IPS DF 6.9 (cell line): ENCODE measurements at regions not wholly inside any gene's neighbourhood (a gene's known extent, or its start where the extent isn't known, plus 50 kb on each side); places are given as distances from the start of the nearest gene placed in this dataset.

ENCODE experiments used
- DNase-seq: peaks from one replicate; pipeline ENCODE4 v3.0.0-alpha.2; 2013; ENCODE audit warnings: low read depth, low spot score
- H3K27ac ChIP-seq: one replicate; pipeline ENCODE4 v1.5.1; 2013; ENCODE audit warnings: low read length, control low read depth
- H3K27me3 ChIP-seq: 2 replicates; pipeline ENCODE4 v1.6.1; 2013; ENCODE audit warnings: mild to moderate bottlenecking, low read length; ENCODE audit not compliant: control insufficient read depth, insufficient read depth
- H3K36me3 ChIP-seq: 2 replicates; pipeline ENCODE4 v1.6.1; 2013; ENCODE audit warnings: low read length; ENCODE audit not compliant: control insufficient read depth, insufficient read depth
- H3K4me1 ChIP-seq: 2 replicates; pipeline ENCODE4 v1.6.1; 2013; ENCODE audit warnings: low read length; ENCODE audit not compliant: control insufficient read depth, insufficient read depth
- H3K4me3 ChIP-seq: 2 replicates; pipeline ENCODE4 v1.5.1; 2013; ENCODE audit warnings: mild to moderate bottlenecking, low read length
- H3K9me3 ChIP-seq: 2 replicates; pipeline ENCODE4 v1.6.1; 2013; ENCODE audit warnings: low read length, inconsistent platforms; ENCODE audit not compliant: control insufficient read depth, insufficient read depth
- WGBS: extraction: QIAGEN DNeasy Blood & Tissue Kit; methylation state at CpG from one replicate; pipeline ENCODE4 v1.1.7; 2013; ENCODE audit warnings: mixed read lengths, missing lambda C conversion rate; ENCODE audit not compliant: insufficient read length, insufficient coverage; 5-methylcytosine and 5-hydroxymethylcytosine counted together

DNA sequence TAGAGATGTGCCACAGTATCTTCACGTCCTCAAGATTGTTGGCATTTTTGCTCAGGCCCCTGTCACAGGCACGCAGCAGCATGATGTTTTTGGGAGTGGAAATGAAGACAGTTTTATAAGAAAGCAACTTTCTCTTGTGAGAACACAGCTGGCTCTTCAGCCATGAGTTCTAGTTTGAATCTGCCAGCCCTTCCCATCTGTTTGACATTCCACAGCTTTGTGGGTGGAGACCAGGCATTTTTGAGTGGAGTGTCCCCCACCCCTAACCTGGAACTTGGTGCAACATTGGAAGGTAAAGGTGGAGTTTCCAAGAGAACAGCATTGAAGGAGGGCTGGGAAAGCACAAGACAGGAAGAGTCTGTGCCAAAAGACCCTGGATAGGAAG lies 253.1 kb upstream of the IGFBP3 start:
- Histone ChIP-seq H3K27ac (no peak overlapping the region), H3K27me3 (no peaks in the 10 kb centered on the region), H3K4me3 (no peak overlapping the region), H3K36me3 (no peaks in the 10 kb centered on the region), H3K9me3 (no peaks in the 10 kb centered on the region), H3K4me1 (no peaks in the 10 kb centered on the region)
- DNase-seq = no peak
- no CpG with 5 or more reads among the region's 2 CpGs for WGBS

DNA sequence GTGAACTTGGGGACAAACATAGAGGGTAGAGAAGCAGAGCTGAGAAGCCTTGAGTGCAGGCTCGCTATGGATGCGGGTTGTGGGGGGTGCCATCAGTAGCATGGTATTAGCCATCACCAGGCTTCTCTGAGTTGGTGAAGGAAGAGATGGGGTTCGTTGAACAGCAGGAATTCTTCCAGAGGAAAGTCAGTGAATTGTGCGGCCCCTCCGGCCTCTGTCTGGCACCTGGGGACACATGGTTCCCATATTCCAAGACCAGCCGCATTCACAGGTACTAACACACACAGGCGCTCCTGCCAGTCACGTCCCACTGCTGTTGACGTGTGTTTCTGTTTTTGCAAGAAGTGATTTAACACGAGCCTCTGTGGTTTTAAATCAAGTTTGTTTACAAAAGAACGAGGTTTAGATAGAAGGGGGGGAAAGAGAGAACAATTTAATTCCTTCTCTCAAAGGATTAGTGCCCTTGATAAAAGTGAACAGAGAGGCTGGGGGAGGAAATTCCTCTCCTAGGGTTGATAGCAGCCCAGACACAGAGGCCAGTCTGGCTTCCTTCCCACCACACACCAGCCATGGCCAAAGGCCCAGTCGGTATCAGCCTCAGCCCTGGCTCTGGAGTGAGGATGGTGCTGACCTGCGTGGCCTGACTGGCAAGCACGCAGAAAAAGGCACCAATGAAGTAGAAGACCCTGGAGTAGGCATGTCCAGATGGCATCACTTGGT lies 252.6 kb upstream of the IGFBP3 start:
- no peak overlapping the region for H3K27ac ChIP-seq
- WGBS = no CpG with 5 or more reads among the region's 14 CpGs
- no peak overlapping the region for H3K4me3 ChIP-seq
- H3K27me3 ChIP-seq = no peaks in the 10 kb centered on the region
- H3K36me3 ChIP-seq = no peaks in the 10 kb centered on the region
- no peak for DNase-seq
- H3K9me3 ChIP-seq = no peaks in the 10 kb centered on the region
- no peaks in the 10 kb centered on the region for H3K4me1 ChIP-seq

- H3K36me3 ChIP-seq = no peaks in the 10 kb centered on the region
- no CpG with 5 or more reads among the region's 1 CpG for WGBS
- H3K4me3 ChIP-seq = no peak overlapping the region
- H3K27me3 ChIP-seq = no peaks in the 10 kb centered on the region
- H3K27ac ChIP-seq = no peak overlapping the region
- no peaks in the 10 kb centered on the region for H3K9me3 ChIP-seq
- DNase-seq = no peak
- no peaks in the 10 kb centered on the region for H3K4me1 ChIP-seq
Observed at GRCh38 chr7:46170792-46171191, 249.7 kb upstream of the IGFBP3 start.

GRCh38 chr7:46170021-46170420 lies 248.9 kb upstream of the IGFBP3 start:
- H3K4me1 ChIP-seq = no peaks in the 10 kb centered on the region
- no CpG with 5 or more reads among the region's 6 CpGs for WGBS
- no peak for DNase-seq
- H3K27ac ChIP-seq = no peak overlapping the region
- no peak overlapping the region for H3K4me3 ChIP-seq
- H3K36me3 ChIP-seq = no peaks in the 10 kb centered on the region
- no peaks in the 10 kb centered on the region for H3K27me3 ChIP-seq
- H3K9me3 ChIP-seq = no peaks in the 10 kb centered on the region

DNA sequence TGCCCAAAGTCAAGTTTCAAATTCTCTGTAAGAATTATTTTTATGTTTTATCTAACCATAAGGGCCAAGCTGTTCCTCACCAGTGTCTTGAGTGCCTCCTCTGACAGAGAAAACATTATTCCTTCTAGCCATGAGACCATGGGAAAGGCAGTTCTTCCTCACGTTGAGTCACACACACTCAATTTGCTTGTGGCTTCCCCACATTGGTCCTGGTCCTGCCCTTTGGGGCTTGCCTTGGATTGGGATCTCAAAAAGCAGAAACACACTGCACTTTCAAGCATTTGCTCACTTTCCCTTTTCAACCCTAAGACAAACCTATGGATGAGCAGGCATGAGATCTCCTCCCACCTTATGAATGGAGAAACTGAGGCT lies 248.3 kb upstream of the IGFBP3 start:
- DNase-seq = no peak
- Histone ChIP-seq H3K27ac (no peak overlapping the region), H3K27me3 (no peaks in the 10 kb centered on the region), H3K9me3 (no peaks in the 10 kb centered on the region), H3K4me3 (no peak overlapping the region), H3K4me1 (no peaks in the 10 kb centered on the region), H3K36me3 (no peaks in the 10 kb centered on the region)
- no CpG with 5 or more reads among the region's 1 CpG for WGBS

DNA sequence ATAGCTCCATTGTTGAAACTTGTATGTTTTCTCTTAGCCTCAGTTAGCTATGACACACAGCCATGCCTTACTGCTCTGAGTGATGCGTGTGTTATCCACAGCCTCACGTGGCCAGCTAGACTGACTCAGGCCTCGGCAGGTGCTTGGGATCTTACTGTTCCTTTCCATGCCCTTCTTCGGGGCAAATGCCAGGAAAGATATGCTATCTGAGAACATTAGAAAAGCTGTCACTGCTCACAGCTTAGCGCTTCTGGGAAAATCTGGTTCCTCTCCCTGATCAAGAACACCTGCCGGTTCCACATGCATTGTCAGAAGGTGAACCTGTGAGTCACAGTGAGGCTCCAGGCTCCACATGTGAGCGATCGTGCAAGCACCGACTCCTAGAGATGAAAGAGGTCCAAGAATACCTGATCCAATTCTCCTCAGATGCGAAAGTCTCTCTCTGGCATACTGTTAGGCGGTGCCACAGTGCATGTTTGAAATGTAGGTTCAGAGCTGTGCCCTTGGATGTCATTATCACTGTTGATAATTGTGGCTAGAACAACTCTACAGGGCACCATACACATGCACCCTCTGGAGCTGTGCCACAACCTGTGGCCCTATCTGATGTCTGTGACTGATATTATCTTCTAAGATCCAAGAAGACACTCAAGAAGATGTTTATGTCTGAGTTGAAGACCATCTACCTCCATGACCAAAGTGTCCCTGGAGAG lies 247.8 kb upstream of the IGFBP3 start:
- H3K4me1 ChIP-seq = no peaks in the 10 kb centered on the region
- WGBS = no CpG with 5 or more reads among the region's 11 CpGs
- H3K36me3 ChIP-seq = no peaks in the 10 kb centered on the region
- no peaks in the 10 kb centered on the region for H3K27me3 ChIP-seq
- no peak for DNase-seq
- no peak overlapping the region for H3K4me3 ChIP-seq
- no peaks in the 10 kb centered on the region for H3K9me3 ChIP-seq
- H3K27ac ChIP-seq = no peak overlapping the region

DNA sequence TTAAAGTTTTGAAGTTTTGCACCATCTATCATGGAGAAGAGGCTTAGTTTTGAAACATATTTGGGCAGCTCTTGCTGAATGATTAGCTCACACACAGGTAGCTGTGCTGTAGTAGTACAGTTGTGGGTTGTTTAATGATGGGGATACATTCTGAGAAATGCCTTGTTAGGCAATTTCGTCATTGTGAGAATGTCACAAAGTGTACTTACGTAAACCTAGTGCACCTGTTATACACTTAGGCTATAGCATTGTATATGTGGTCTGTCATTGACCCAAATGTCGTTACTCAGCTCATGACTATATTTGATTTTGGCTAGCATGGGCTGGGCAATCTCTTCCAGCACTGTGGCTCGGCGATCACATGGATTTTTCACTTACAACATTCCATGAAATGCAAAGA lies 247.2 kb upstream of the IGFBP3 start:
- no peaks in the 10 kb centered on the region for H3K27me3 ChIP-seq
- H3K4me1 ChIP-seq = no peaks in the 10 kb centered on the region
- H3K9me3 ChIP-seq = no peaks in the 10 kb centered on the region
- no peak overlapping the region for H3K4me3 ChIP-seq
- WGBS = no CpG with 5 or more reads among the region's 5 CpGs
- DNase-seq = no peak
- H3K36me3 ChIP-seq = no peaks in the 10 kb centered on the region
- no peak overlapping the region for H3K27ac ChIP-seq

DNA sequence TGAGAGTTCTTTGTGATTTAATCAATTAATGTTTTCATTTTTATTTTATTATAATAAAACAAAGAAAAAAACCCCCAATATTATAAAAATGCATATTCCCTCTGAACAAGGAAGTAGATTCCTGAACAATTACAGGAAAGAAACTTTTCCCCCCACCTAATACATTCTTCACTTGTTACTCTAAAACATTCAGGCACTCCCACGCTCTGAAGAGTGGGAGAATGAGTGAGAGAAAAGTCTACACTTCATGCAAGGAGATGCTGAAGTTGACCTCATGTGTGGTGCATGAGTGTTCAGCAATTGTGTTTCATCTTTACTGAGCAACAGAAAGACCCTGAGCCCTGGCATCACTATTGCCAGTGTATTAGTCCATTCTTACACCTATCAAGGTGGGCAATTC lies 244.2 kb upstream of the IGFBP3 start:
- H3K4me1 ChIP-seq = no peaks in the 10 kb centered on the region
- WGBS = no CpG with 5 or more reads among the region's 1 CpG
- no peak overlapping the region for H3K27ac ChIP-seq
- no peak overlapping the region for H3K4me3 ChIP-seq
- no peaks in the 10 kb centered on the region for H3K9me3 ChIP-seq
- H3K27me3 ChIP-seq = no peaks in the 10 kb centered on the region
- no peaks in the 10 kb centered on the region for H3K36me3 ChIP-seq
- DNase-seq = no peak

DNA sequence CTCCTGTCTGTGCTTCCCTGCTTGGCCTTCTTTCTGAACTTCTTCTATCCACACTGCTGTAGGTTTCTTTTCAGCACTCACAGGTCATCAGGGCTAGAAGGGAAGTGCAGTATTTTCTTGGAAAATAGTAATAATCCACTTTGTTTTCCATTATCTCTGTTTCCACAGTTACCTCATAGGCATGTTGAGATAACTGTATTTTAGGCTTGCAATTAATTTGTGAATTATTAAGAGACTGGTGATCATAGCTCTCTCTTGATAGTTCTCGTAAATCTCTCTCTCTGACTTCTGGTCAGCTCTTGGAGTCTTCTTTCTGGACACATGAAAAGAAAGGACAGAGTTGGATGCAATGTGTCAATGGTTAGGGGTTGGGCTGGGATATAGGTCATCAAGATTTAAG lies 243.6 kb upstream of the IGFBP3 start:
- H3K27ac ChIP-seq = no peak overlapping the region
- no peaks in the 10 kb centered on the region for H3K27me3 ChIP-seq
- no peak overlapping the region for H3K4me3 ChIP-seq
- WGBS = no CpG with 5 or more reads among the region's 1 CpG
- no peaks in the 10 kb centered on the region for H3K4me1 ChIP-seq
- no peak for DNase-seq
- no peaks in the 10 kb centered on the region for H3K36me3 ChIP-seq
- no peaks in the 10 kb centered on the region for H3K9me3 ChIP-seq

- H3K4me3 ChIP-seq = no peak overlapping the region
- H3K4me1 ChIP-seq = no peaks in the 10 kb centered on the region
- no peak for DNase-seq
- no peaks in the 10 kb centered on the region for H3K9me3 ChIP-seq
- no peaks in the 10 kb centered on the region for H3K27me3 ChIP-seq
- H3K27ac ChIP-seq = no peak overlapping the region
- WGBS = no CpG with 5 or more reads among the region's 1 CpG
- no peaks in the 10 kb centered on the region for H3K36me3 ChIP-seq
Observed at GRCh38 chr7:46163246-46163645, 242.2 kb upstream of the IGFBP3 start.

- Histone ChIP-seq H3K9me3 (no peaks in the 10 kb centered on the region), H3K36me3 (no peaks in the 10 kb centered on the region), H3K4me1 (no peaks in the 10 kb centered on the region), H3K27me3 (no peaks in the 10 kb centered on the region), H3K27ac (no peak overlapping the region), H3K4me3 (no peak overlapping the region)
- DNase-seq = no peak
- WGBS = no CpG with 5 or more reads among the region's 3 CpGs
Observed at GRCh38 chr7:46162609-46163008, 241.5 kb upstream of the IGFBP3 start.
